HepG2 (cell line): ENCODE measurements at regions not wholly inside any gene's neighbourhood (a gene's known extent, or its start where the extent isn't known, plus 50 kb on each side); places are given as distances from the start of the nearest gene placed in this dataset.

Source experiments
- GABPA ChIP-seq, 2 experiments: IDR thresholded peaks; 2 replicates each; pipeline ENCODE4 v1.6.1; 2011 to 2016; ENCODE audit warnings: low read depth in 2 of 2, low read length in 1 of 2, missing biosample characterization in 1 of 2, missing genetic modification characterization in 1 of 2
- MXI1 ChIP-seq: IDR thresholded peaks from 3 replicates; pipeline ENCODE4 v1.6.1; 2012; ENCODE audit warnings: low read depth, low read length, inconsistent platforms, borderline replicate concordance

DNA sequence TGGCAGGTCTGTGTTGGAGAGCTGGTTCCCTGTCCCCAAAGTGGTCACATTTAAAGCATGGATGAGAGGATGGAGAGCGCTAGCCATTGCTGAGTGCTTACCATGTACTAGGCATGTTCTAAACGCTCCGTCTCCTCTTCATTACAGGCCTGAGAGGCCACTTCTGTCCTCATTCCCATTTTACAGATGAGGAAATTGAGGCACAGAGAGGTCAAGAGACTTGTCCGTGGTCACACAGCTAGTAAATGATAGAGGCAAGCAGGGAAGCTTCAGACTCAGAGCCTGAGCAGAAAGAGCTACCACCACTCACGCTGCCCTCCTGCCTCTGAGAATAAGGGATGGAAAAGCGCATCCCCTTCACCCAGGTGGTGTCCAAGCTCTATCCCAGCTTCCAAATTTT lies 64.3 kb downstream of the SLC25A47 start:
- TF ChIP-seq GABPA (IDR thresholded peaks at IDR 0.05; ENCODE audit: low read depth, low read length) (no peak), GABPA (CRISPR knock-in tag; IDR thresholded peaks at IDR 0.05; ENCODE audit: low read depth) (no peak), MXI1 (no peak)
